GM19395 (cell line): ENCODE measurements at regions not wholly inside any gene's neighbourhood (a gene's known extent, or its start where the extent isn't known, plus 50 kb on each side); places are given as distances from the start of the nearest gene placed in this dataset.

ENCODE experiments used
- ATAC-seq: cut with Tn5 transposase; IDR thresholded peaks from one replicate; pipeline ENCODE4 v1.9.1; 2021; ENCODE audit warnings: mild to moderate bottlenecking, moderate library complexity; ENCODE audit not compliant: unreplicated experiment

- ATAC-seq, result no peak
Observed at GRCh38 chr3:70899816-70900215, 587.4 kb upstream of the MDFIC2 start.

DNA sequence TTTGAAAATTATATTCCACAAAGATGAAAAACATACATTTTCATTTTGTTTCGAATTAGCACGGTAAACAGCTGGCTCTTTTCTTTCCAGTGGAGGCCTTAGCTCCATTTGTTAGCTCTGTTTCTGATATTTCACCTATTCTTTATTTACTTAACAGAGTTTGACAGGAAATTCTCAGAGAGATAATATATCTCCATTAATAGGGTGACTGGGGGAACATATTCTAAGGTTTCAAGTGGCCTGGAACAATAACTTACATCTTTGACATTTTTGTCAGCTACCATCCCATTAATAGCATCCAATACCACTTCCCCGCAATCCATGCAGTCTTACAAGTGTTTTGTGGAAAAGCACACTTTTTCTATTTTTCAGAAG is 577.6 kb upstream of the MDFIC2 start:
- no peak for ATAC-seq

DNA sequence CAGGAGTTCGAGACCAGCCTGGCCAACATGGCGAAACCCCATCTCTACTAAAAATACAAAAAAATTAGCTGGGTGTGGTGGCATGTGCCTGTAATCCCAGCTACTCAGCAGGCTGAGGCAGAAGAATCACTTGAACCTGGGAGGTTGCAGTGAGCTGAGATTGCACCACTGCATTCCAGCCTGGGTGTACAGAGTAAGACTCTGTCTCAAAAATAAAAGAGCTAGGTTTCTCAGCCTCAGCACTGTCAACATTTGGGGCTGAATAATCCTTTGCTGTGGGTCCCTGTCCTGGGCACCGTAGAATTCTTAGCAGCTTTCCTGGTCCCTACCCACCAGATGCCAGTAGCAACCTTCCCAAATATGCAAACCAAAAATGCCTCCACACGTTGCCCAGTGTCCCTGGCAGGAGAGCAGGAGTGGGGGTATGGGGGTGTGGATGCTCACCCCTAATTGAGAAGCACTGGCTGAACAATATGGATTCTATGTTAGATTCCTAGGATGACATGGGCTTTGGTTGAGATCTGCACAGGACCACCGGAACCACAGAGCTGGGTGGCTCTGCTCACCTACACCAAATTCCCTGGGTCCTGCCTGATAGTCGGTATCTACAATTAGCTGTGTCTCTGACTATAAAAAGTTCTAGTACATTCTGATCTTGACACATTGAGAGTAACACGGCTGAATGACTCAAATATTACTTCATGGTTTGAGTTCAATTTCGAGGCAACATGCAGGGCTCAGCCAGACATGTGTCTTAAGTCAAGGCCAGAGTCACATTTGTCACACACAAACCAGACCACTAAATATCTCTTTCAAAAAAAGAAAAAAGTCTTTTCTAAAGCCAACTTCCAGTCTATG is 577.0 kb upstream of the MDFIC2 start:
- ATAC-seq, result no peak

DNA sequence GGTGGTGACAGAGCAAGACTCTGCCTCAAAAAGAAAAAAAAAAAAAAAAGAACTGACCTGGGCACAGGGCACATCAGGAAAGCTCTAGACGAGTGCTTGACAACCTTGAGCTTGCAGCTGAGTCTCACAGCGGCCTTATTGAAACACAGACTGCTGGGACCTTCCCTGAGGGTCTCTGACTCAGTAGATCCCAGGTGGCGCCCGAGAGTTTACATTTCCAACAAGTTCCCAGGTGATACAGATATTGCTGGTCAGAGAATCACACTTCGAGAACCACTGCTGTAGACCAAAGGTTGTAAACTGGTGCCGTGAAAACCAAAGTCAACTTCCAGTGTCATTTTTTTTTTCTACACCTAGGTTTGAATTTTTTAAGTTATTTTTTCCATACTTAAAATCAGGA is 573.2 kb upstream of the MDFIC2 start:
- no peak for ATAC-seq

DNA sequence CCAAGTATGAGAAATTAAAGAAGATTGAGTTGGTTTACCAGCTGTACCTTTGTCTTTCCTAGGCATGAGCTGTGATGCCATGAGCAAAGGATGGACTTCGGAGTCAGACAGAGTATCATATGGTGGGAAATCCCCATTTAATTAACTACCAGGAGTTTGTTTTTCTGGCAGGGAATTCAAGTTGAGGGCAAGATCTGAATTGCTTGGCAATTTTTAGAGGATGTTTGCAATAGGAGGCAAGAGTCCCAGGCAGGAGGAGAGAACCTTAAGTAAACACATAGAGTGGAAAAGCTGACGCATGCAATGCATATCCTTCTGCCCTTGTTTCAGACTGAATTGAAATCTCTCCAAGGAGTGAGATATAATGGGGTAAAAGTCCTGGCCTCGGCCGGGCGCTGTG is 569.7 kb upstream of the MDFIC2 start:
- ATAC-seq, result no peak

DNA sequence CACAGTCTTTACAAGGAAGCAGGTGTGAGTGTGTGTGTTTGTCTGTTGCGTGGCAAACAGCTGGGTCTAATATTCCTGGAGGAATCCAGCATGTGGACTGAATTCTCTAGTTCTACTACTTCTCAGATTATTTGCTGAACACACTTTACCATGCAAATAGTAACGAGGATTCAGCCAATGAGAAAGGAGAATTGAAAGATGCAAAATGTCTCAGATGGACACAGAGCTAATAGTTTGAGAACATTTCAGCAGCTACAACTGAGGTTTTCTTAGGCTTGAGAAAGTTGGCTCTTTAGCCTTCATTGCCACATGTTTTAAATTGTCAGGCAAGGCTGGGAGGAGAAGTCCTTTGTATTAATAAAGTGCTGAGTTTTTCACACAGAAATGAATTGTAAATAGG is 568.0 kb upstream of the MDFIC2 start:
- ATAC-seq, result no peak

GRCh38 chr3:70876154-70876553 is 563.7 kb upstream of the MDFIC2 start:
- ATAC-seq, result no peak

DNA sequence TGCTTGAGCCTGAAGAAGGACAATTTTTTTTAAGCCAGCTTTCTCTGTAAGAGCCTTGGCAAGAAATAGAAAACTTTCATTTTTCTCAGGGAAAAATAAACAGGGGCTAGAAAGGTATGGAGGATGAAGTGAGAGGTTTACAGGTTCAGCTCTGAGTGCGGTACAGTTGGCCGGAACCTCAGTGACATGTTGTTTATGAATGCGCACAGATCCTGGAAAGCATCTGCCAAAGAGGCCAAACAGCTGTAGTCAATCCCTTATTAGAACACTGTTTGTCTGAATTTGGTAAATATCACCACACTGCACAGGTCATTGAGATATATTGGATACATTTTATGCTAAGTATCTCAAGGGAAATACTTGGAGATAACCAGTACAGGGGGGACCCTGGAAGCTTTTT is 561.8 kb upstream of the MDFIC2 start:
- no peak for ATAC-seq

- ATAC-seq, result no peak
Observed at GRCh38 chr3:70873686-70874085, 561.2 kb upstream of the MDFIC2 start.

GRCh38 chr3:70871909-70872656 is 559.6 kb upstream of the MDFIC2 start:
- no peak for ATAC-seq

DNA sequence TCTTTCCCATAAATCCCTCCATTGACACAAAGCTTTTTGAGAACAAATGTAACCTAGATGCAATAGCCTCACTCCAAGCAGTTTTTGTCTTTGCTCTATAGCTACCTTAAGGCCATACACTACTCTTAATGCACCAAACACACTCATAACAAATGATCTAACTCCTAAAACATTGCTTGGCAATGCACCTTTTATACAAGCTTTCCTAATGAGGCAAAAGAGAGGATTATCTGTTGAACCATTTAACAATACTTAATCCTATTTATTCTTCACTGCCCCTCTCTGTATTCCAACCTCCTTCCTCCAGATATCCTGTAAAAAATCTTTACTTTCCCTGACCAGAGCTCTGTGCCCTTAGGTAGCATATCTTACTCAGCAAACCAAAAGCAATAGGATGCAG is 558.1 kb upstream of the MDFIC2 start:
- no peak for ATAC-seq

- no peak for ATAC-seq
Observed at GRCh38 chr3:70868561-70868960, 556.1 kb upstream of the MDFIC2 start.

DNA sequence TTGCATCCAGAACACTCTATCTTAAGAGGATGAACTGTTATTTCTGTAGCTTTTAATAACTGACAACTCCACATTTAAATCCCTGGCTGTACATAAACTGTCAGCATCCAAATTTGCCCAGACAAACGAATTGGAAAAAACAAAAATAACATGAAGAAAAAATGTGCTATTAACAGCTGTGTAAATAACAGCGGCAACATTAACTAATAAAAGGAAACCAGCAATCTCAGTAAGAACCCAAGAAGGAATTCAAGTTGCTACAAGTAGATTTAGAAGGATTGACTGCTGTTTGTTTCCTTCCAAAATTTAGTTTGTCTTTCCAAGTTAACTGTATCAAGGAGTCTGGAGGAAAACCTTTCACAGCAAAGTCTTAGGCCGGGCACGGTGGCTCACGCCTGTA is 550.6 kb upstream of the MDFIC2 start:
- no peak for ATAC-seq

GRCh38 chr3:70861855-70862254 is 549.4 kb upstream of the MDFIC2 start:
- no peak for ATAC-seq

- ATAC-seq, result no peak
Observed at GRCh38 chr3:70861234-70861633, 548.8 kb upstream of the MDFIC2 start.

GRCh38 chr3:70857916-70858315 is 545.5 kb upstream of the MDFIC2 start:
- no peak for ATAC-seq

GRCh38 chr3:70856414-70857162 is 544.1 kb upstream of the MDFIC2 start:
- no peak for ATAC-seq

GRCh38 chr3:70855149-70855548 is 542.7 kb upstream of the MDFIC2 start:
- ATAC-seq, result no peak

- no peak for ATAC-seq
Observed at GRCh38 chr3:70854108-70854507, 541.7 kb upstream of the MDFIC2 start.

- ATAC-seq, result no peak
Observed at GRCh38 chr3:70853161-70853944, 540.9 kb upstream of the MDFIC2 start.
